Posterior cingulate gyrus (tissue), 11 donors: ENCODE measurements at regions not wholly inside any gene's neighbourhood (a gene's known extent, or its start where the extent isn't known, plus 50 kb on each side); places are given as distances from the start of the nearest gene placed in this dataset.

Source experiments
- DNase-seq, 10 donors: peaks; one replicate each; pipeline versions ENCODE4 v3.0.0 to v3.0.0-alpha.2; 2020 to 2021; ENCODE audit warnings: mixed read lengths in 3 of 10
- intact Hi-C: fragments of 100-400 bp; cut with DNase I; formaldehyde crosslinking; loops from one replicate; pipeline ENCODE4 v1.15.1; 2023

- no peak for DNase-seq
- intact Hi-C loops, result no loop called here
These were observed 279.8 kb upstream of the SALL1 start for GRCh38 chr16:51430716-51431369.

DNA sequence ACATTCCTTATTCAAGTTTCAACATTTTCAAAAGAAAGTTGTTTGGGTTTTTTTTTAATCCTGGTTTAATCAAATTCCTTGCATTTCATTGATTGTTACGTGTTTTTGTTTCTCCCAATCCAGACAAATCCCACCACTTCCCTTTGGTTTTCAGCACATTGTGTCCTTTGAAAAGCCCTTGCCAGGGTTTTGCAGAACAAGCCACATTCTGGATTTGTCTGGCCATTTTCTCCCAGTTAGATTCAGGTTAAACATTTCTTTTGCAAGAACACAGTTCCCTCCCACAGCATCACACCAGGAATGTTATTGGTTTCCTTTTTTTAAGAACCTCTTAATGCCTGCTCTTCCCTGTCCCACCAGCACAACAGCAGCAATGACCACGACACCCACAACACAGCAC, 278.0 kb upstream of the SALL1 start:
- no peak for DNase-seq
- intact Hi-C loops, result no loop called here

DNA sequence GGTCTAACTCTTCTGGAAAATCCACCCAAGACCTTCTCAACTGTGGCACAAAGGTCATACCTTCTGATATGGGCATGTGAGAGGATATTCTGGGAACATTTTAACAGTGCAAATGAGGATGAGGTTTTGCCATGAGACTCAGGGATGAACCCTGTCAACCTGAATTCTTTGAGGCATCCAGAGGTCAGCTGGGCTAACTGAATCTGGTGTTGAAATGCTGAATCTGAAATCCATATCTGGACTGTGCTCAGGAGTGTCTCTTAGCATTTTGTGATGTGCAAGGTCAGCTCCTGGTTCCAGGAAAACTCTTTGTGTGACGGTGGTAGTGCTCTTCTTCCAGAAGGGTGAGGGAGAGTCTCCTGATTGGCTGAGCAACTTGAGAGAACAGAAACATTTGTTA, 276.0 kb upstream of the SALL1 start:
- intact Hi-C loops, result no loop called here
- DNase-seq, result no peak

- DNase-seq, result no peak
- intact Hi-C loops, result no loop called here
These were observed 275.2 kb upstream of the SALL1 start for GRCh38 chr16:51426276-51426675.

DNA sequence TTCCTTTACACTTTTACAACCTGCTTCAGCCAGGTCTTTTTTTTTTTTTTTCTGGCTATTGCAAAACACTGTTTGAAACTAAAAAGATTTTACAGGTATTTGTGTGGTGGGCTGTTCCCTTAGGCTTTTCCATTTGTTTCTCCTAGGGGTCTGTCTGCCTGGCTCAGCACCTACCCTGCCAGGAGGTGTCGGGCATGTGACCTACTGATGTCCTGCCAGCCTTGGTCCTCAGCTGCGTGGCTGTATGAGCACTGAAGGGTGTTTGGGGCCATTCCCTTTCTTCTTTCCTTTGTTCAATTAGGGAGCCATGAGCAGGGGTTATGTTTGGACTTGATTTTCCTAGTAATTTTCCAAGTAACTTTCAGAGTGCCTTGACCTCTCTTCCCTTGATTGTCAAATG, 269.2 kb upstream of the SALL1 start:
- DNase-seq, result no peak
- intact Hi-C loops, result no loop called here

- intact Hi-C loops, result no loop called here
- DNase-seq, result no peak
These were observed 268.7 kb upstream of the SALL1 start for GRCh38 chr16:51419768-51420167.

DNA sequence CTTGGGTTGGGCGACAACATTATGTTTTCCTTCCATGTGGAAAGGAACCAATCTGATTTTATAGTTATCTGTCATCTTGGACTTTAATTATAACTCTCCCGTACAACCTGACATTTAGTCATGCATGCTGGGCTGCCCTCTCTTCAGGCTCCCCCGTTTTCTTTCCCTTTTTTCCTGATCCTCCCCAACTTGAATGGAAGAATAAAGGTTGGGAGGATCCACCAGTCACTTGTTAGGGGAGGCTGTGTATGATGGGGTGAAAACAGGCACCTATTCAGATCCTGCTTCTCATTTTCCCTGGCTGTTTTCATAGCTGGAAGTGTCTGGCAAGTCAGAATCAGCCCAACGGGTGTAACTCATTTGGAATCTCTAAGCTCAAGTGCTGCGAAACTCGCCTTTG, 267.2 kb upstream of the SALL1 start:
- intact Hi-C loops, result no loop called here

GRCh38 chr16:51416926-51417325, 265.9 kb upstream of the SALL1 start:
- intact Hi-C loops, result no loop called here
- no peak for DNase-seq

More for the DNA sequence above, 267.2 kb upstream of the SALL1 start:
- no peak for DNase-seq

DNA sequence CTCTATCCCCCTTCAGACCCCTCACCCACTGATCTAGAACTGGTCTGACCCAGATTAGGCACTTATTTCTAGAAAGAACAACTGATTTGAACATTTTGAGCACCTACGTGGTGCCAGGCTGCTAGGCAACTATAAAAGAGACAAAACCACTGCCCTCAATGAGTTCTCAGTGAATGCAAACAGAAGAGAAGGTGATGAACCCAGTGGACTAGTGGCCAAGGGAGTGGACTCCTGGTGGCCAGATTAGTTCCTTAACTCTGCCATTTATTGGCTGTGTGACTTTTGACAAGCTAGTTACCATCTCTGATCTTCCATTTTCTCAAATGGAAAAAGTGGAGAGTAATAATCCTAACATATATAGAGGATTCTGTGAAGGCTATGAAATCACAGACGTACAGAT, 259.1 kb upstream of the SALL1 start:
- intact Hi-C loops, result no loop called here
- DNase-seq, result no peak

DNA sequence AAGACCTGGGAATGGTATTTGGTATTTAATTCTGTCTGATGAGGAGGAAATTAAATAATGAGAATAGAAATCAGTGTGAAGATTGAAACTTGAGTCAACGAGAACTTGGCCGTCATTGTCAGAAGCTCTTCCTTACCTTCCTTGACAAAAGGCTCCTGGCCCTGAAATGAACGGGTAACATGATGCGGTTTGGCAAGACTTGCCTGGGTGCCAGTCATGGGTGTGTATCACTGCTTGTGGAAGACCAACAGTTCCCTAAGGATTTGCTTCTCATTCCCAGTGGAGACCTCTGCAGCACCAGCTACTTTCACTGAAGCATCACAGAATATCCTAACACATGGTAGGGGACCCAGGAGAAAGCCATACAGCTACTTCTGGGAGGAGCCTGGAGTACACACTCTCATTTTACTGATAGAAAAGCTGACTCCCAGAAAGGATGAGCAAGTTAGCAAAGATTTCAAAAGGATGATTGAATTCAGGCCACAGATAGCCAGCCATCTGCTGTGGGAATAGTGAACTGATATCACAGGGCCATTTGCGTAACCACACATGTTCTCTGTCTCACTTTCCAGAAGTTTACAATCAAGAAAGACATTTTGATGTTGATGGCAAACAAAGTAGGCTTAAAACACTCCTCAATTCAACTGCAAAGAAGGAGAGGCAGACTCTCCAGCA, 258.1 kb upstream of the SALL1 start:
- DNase-seq, result no peak
- intact Hi-C loops, result no loop called here

GRCh38 chr16:51408357-51408756, 257.3 kb upstream of the SALL1 start:
- intact Hi-C loops, result no loop called here
- no peak for DNase-seq

GRCh38 chr16:51407921-51408320, 256.9 kb upstream of the SALL1 start:
- intact Hi-C loops, result no loop called here
- no peak for DNase-seq

GRCh38 chr16:51407199-51407598, 256.1 kb upstream of the SALL1 start:
- no peak for DNase-seq
- intact Hi-C loops, result no loop called here

GRCh38 chr16:51405361-51405760, 254.3 kb upstream of the SALL1 start:
- intact Hi-C loops, result no loop called here

DNA sequence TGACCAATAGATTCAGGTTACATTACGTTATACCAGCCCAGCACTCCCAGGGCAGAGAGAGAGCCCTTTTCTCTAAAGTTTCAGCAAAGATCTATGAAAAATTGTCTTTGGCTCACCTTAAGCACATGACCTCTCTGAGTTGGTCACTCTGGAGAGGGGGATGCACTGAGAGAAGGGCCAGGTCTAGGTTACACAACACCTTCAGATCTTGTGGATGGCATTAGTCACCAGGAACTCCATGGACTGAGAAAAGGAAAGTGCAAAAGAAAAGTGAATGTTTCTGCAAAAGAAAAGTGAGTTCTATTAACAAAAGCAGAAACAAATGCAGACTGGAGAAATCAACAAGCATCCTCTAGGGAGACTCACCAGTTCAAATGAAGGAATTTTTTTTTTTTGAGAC, 253.3 kb upstream of the SALL1 start:
- intact Hi-C loops, result no loop called here

More at GRCh38 chr16:51405361-51405760, 254.3 kb upstream of the SALL1 start:
- DNase-seq, result no peak

GRCh38 chr16:51402785-51403184, 251.7 kb upstream of the SALL1 start:
- DNase-seq, result no peak
- intact Hi-C loops, result no loop called here

More for the DNA sequence above, 253.3 kb upstream of the SALL1 start:
- no peak for DNase-seq

DNA sequence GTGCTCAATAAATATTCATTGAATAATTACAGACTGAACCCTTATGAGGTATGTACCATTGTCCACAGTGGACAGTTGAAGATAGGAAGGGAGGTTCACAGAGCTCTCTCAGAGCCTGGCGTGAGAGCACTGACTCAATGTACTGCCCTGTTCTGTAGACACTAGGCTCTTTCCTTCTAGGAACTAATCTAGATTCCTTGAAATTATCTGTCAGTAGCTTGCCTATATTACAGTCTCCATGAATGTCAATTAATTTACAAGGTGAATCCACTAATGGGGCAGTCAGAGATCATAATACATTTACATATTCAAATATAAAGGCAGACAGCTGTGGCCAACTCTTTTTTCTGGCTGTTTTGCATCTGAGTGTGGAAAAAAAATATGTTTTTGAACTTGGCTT, 251.2 kb upstream of the SALL1 start:
- DNase-seq, result no peak
- intact Hi-C loops, result no loop called here

GRCh38 chr16:51401673-51402072, 250.6 kb upstream of the SALL1 start:
- intact Hi-C loops, result no loop called here
- DNase-seq, result no peak

DNA sequence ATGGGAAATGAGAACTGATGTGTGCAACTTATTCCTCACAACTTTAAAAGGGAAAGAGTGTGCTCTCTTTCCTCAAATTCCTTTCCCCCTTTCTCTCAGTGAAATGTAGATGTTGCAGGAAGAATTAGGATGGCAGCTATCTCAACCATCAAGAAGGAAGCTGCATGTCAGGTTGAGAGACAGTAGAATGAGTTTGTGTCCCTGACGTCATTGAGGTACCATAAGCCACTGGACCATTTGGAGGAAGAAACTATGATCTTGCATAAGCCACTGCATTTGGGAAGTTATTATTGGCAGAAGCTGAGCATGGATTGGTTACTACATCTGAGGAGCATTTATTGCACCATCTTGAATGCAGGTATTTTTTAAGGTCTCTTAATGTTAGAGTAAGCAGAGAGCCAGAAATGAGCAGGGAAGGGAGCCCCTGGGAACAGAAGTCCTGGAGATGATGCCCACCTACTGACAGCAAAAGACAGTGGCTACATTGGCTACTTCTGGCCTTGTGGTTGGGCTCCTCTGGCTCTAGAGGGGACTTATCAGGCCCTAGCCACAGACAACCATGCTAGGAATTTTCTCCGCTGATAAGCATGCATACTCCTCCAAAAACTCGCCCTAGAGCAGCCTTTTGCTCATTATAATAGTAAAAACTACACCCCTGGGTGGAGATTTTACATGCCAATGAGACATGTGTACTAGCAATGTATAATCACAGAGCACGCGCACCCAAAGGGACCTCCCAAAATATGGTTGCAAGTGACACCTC, 249.0 kb upstream of the SALL1 start:
- intact Hi-C loops, result no loop called here
- DNase-seq, result no peak

GRCh38 chr16:51394421-51394820, 243.4 kb upstream of the SALL1 start:
- intact Hi-C loops, result no loop called here
- no peak for DNase-seq

GRCh38 chr16:51393381-51394005, 242.4 kb upstream of the SALL1 start:
- DNase-seq, result no peak
- intact Hi-C loops, result no loop called here
